Activated CD4-positive, alpha-beta T cell treated with anti-CD3 and anti-CD28 coated beads, Interleukin-2, amount 50 U/mL, for 48 hours (primary cell): ENCODE measurements at regions not wholly inside any gene's neighbourhood (a gene's known extent, or its start where the extent isn't known, plus 50 kb on each side); places are given as distances from the start of the nearest gene placed in this dataset.

Experiments
- DNase-seq, 2 experiments: peaks; one replicate each; pipeline ENCODE4 v3.0.0-alpha.2; 2020

GRCh38 chr5:173744551-173744950 lies 128.1 kb upstream of the BOD1 start:
- DNase-seq = no peak

- no peak for DNase-seq
Measured at GRCh38 chr5:173745123-173745522, 128.7 kb upstream of the BOD1 start.

DNA sequence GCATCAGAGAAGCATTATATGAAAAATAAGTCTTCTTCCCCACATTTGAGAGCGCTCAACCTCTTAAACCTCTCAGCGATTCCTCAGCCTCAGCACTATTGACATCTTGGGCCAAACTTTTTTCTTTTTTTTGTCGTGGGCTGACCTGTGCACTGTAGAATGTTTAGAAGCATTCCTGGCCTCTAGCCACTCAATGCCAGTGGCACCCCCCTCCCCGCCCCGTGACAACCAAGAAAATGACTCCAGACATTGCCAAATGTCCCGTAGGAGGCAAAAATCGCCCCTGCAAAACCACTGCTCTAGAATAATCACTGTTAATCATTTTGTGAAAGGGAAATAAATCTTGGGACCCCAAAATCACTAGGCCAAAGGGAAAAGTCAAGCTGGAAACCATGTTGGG lies 129.1 kb upstream of the BOD1 start:
- no peak for DNase-seq

GRCh38 chr5:173746047-173746646 lies 129.7 kb upstream of the BOD1 start:
- no peak for DNase-seq

GRCh38 chr5:173747876-173748275 lies 131.4 kb upstream of the BOD1 start:
- no peak for DNase-seq

GRCh38 chr5:173750538-173751265 lies 134.3 kb upstream of the BOD1 start:
- no peak for DNase-seq

GRCh38 chr5:173751266-173751600 lies 134.8 kb upstream of the BOD1 start:
- no peak for DNase-seq

- DNase-seq = no peak
Measured at GRCh38 chr5:173752653-173753052, 135.5 kb upstream of the CPEB4 start.

GRCh38 chr5:173753307-173754168 lies 134.6 kb upstream of the CPEB4 start:
- DNase-seq = no peak

DNA sequence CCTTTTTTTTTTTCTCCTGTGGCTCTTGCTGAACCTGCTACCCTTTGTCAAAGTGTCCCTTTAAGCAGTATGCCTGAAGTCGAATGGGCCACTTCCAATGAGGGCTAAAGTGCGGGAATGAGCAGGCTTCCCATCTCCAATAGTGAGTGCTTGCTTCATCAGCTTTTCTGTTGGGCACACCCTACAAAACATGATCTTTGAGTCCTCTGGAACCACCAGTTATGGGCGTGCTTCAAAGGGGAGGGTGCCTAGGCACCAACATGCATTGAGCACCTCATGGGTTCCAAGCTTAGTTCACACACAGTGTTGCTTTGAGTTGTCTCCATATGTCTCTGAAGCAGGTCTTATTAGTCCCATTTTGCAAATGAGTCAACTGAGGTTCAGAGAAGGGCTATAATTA lies 132.8 kb upstream of the CPEB4 start:
- DNase-seq = no peak

- no peak for DNase-seq
Measured at GRCh38 chr5:173757403-173758209, 130.5 kb upstream of the CPEB4 start.

GRCh38 chr5:173758676-173759075 lies 129.5 kb upstream of the CPEB4 start:
- DNase-seq = no peak

- no peak for DNase-seq
Measured at GRCh38 chr5:173759691-173760090, 128.5 kb upstream of the CPEB4 start.

GRCh38 chr5:173760461-173761177 lies 127.5 kb upstream of the CPEB4 start:
- no peak for DNase-seq

DNA sequence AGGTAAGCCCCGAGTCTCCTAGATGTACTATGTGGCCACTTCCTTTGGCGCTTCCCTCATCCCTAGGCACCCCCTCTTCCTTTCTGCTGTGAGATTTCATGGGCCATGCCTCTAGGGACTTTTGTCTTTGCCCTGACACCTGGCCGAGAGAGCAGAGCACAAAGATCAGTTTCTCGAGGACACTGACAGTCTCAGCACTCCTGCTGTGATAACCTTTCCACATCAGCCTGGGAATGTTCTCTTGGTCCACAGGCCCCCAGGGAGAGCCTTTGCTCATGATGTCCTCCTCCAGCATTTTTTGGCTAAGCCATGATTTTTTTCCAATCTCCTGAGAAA lies 127.0 kb upstream of the CPEB4 start:
- no peak for DNase-seq

DNA sequence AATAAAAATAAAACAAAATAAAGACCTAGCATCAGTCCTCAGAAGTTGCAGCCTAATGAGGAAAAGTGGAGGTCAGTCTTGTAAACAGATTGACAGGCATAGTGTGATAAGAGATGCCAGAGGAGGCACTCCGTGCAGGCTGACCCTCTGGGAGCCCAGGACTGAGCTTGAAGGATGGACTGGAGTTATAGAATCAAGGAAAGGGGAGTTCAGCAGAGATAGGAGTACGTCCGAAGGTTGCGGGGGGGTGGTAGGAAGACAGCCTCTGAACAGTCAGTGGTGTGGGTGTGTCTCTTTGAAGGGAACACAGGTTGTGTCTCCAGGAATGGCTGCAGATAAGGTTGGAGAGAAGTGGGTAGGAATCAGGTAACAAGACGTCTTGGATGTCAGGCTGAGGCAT lies 126.1 kb upstream of the CPEB4 start:
- no peak for DNase-seq

DNA sequence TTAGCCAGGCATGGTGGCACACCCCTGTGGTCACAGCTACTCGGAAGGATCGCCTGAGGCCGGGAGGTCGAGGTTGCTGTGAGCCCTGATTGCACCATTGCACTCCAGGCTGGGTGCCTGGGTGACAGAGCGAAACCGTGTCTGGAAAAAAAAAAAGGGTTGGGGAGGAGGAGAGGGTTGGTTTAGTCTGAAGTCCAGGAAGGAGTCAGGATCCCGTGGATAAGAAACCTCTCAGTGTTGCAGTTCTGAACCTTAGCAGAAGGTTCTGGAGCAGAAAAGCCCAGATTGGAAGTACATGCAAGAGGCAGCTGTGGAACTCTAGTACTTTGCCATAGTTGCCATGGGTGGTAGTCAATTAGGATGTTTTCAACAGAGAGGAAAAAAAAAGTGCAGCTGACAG lies 125.2 kb upstream of the CPEB4 start:
- no peak for DNase-seq

- DNase-seq = no peak
Measured at GRCh38 chr5:173763410-173763809, 124.7 kb upstream of the CPEB4 start.

DNA sequence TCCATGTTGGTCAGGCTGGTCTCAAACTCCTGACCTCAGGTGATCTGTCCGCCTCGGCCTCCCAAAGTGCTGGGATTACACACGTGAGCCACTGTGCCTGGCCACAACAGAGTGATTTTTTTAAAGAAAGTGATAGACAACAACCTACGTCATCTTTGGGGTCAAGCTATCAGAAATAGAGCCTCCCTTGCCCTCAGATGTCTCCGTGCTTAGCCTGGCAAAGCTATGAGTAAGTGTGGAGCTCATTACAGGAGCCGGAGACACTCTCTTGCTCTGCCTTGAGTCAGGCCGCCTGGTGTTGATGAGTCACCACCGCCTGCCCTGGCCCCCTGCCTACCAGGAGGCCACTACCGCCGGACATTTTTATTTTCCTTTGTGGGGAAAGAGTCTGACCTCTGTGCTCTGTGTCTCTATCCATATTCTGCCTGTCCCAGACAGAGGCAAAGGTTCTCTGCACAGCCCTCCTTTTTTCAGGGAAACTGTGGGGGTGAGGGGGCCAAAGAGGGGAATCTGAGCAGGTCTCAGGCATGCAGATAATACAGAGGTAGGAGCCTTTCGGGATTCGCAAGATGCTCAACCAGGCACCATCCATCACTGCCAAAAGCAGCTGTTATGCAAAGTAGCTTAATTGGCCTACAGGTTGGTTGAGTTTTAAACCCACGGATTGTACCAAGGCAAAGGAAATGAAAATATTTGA lies 123.7 kb upstream of the CPEB4 start:
- no peak for DNase-seq

GRCh38 chr5:173765029-173765644 lies 123.0 kb upstream of the CPEB4 start:
- no peak for DNase-seq

GRCh38 chr5:173765661-173766060 lies 122.5 kb upstream of the CPEB4 start:
- no peak for DNase-seq
